Motor neuron (in vitro differentiated cells): ENCODE measurements at regions not wholly inside any gene's neighbourhood (a gene's known extent, or its start where the extent isn't known, plus 50 kb on each side); places are given as distances from the start of the nearest gene placed in this dataset.
A peak's percentile ranks its signal among the peaks of the same experiment; 100 is the strongest.
"Not testable (repeated sequence)": the region's sequence is repeated elsewhere in the genome, so short reads cannot be mapped to it uniquely, and the experiment has no call there.

ENCODE experiments used
- ATAC-seq, 8 experiments: fragments of 200-7000 bp; cut with Tn5 transposase; replicated peaks in 6 of 8; 2 replicates each; pipeline ENCODE4 v1.8.0; 2021; ENCODE audit warnings: mild to moderate bottlenecking in 8 of 8, moderate library complexity in 8 of 8
- H3K27ac ChIP-seq, 2 donors: fragments of 250-450 bp; sonication (Bioruptor Pico); 2 replicates each; pipeline ENCODE4 v1.9.0; 2021; ENCODE audit warnings: antibody characterized with exemption in 2 of 2, mild to moderate bottlenecking in 2 of 2, moderate library complexity in 1 of 2
- H3K4me1 ChIP-seq, 2 donors: fragments of 250-450 bp; sonication (Bioruptor Pico); replicated peaks in 1 of 2; 2 replicates each; pipeline ENCODE4 v1.6.1; 2021; ENCODE audit warnings: antibody characterized with exemption in 2 of 2, mild to moderate bottlenecking in 2 of 2, moderate library complexity in 1 of 2
- H3K4me3 ChIP-seq, 5 donors: fragments of 250-450 bp; sonication (Bioruptor Pico); 2 replicates each; pipeline ENCODE4 v1.9.0; 2021; ENCODE audit warnings: antibody characterized with exemption in 5 of 5, mild to moderate bottlenecking in 5 of 5, moderate library complexity in 4 of 5
- WGBS, 10 experiments: fragments of 450-650 bp; shearing (Covaris generic); methylation state at CpG; one replicate each; pipeline ENCODE4 v1.0.0; 2022; 5-methylcytosine and 5-hydroxymethylcytosine counted together
- in situ Hi-C, 9 experiments: fragments of 400-800 bp; cut with MboI; loops; one replicate each; pipeline ENCODE4 v1.15.0; 2021; ENCODE audit warnings: low sequenced_read_pairs in 9 of 9, low pct_unique_long_range_greater_than_20kb in 2 of 9; ENCODE audit not compliant: unreplicated experiment in 9 of 9

GRCh38 chr11:112706863-112707262 lies 254.4 kb upstream of the NCAM1 start:
- ATAC-seq: no peak
- H3K4me3 ChIP-seq: no peak overlapping the region
- no peak overlapping the region for H3K27ac ChIP-seq
- WGBS, 10 experiments: 100% methylated on average over 1 of the region's 1 CpG; no CpG with 5 or more reads in 6 of the 10 experiments
- in situ Hi-C loops: no loop called here
- H3K4me1 ChIP-seq: no peaks in the 10 kb centered on the region

- WGBS, 10 experiments: 60 to 100% (median 94%) methylated on average over 2 to 4 of the region's 4 CpGs; no CpG with 5 or more reads in 2 of the 10 experiments
- H3K4me1 ChIP-seq, in situ Hi-C loops, H3K4me3 ChIP-seq, H3K27ac ChIP-seq: not testable (repeated sequence)
- peak in 1 of 8 experiments; percentile 29 for ATAC-seq
These were observed 246.9 kb upstream of the NCAM1 start for GRCh38 chr11:112714340-112714739.

DNA sequence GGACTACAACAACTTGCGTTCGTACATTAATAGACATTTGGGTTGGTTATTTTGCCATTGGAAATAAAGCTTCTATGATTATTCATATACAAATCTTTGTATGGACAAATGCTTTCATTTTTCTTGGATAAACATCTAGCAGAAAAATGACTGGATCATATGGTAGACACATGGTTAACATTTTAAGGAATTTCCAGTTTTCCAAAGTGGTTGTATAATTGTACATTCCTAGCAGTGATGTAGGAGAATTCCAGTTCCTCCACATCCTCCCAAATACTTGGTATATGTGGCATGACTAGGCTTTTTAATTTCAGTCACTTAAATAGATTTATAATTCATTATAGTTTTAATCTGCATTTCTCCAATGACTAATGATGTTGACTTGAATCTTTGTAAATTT lies 246.2 kb upstream of the NCAM1 start:
- ATAC-seq: no peak
- Histone ChIP-seq H3K27ac (no peak overlapping the region), H3K4me1 (peaks cover 0 to 2% of the 10 kb centered on the region in 2 donors), H3K4me3 (no peak overlapping the region)
- WGBS, 10 experiments: 36 to 100% (median 95%) methylated on average over 1 to 2 of the region's 2 CpGs; no CpG with 5 or more reads in 3 of the 10 experiments
- in situ Hi-C loops: no loop called here

- H3K4me1 ChIP-seq: peaks cover 10 to 15% of the 10 kb centered on the region in 2 donors
- WGBS, 10 experiments: 0 to 50% (median 20%) methylated on average over 1 of the region's 1 CpG; no CpG with 5 or more reads in 6 of the 10 experiments
- no peak overlapping the region for H3K27ac ChIP-seq
- ATAC-seq: no peak
- in situ Hi-C loops: no loop called here
- H3K4me3 ChIP-seq: no peak overlapping the region
These were observed 242.7 kb upstream of the NCAM1 start for GRCh38 chr11:112718483-112718882.

GRCh38 chr11:112719736-112720525 lies 241.3 kb upstream of the NCAM1 start:
- 18 to 92% (median 80%) methylated on average over 1 to 10 of the region's 11 CpGs; no CpG with 5 or more reads in 1 of the 10 experiments for WGBS, 10 experiments
- ATAC-seq: no peak
- H3K27ac ChIP-seq: no peak overlapping the region
- in situ Hi-C loops: no loop called here
- H3K4me3 ChIP-seq: no peak overlapping the region
- H3K4me1 ChIP-seq: peaks cover 20 to 26% of the 10 kb centered on the region in 2 donors

DNA sequence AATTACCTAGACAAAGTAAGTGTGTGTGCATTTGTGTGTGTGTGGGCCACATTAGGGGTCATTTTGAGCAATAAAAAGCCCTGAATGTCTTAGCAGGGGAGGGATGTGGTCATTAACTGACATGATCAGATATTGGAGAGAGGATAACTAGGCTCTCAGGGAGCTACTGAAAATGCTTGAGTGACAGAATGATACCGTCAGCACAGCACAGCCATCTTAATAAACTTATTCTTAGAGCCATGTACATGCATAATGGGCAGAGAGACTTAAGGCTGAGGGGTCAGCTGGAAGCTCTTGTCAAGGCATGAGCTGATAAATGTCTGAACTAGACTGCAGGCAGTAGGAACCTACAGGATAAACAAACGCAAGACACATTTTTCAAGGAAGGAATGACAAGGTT lies 239.1 kb upstream of the NCAM1 start:
- Histone ChIP-seq H3K27ac (no peak overlapping the region), H3K4me1 (peaks cover 20 to 26% of the 10 kb centered on the region in 2 donors), H3K4me3 (no peak overlapping the region)
- in situ Hi-C loops: no loop called here
- 24 to 100% (median 59%) methylated on average over 1 to 2 of the region's 2 CpGs for WGBS, 10 experiments
- peak in 3 of 8 experiments; percentile 50 to 56 (median 54) for ATAC-seq

DNA sequence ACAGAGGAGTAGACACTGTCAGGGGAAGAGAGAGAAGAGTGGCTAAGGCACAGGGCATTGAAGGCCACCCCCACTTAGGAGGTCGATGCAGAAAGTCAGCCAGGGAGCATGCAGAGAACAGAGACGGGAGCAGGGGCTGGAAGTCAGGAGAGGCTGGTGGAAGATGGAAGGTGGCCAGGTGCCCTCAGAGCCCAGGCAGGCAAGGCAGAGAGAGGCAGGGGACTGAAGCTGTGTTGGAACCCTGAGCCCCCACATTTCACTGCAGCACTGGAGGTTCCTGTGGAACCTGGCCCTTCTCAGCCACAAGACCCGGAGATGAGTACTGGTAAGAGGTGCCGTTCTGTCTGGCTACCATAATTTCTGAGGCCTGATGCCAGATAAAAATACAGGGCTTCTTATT lies 238.3 kb upstream of the NCAM1 start:
- WGBS, 10 experiments: 0 to 100% (median 88%) methylated on average over 1 to 3 of the region's 4 CpGs; no CpG with 5 or more reads in 6 of the 10 experiments
- Histone ChIP-seq H3K4me1 (peaks cover 20 to 26% of the 10 kb centered on the region in 2 donors), H3K27ac (no peak overlapping the region), H3K4me3 (no peak overlapping the region)
- in situ Hi-C loops: no loop called here
- ATAC-seq: no peak

GRCh38 chr11:112723676-112724495 lies 237.3 kb upstream of the NCAM1 start:
- peak in 5 of 8 experiments; percentile 60 to 81 (median 65) for ATAC-seq
- peak overlapping the region in 1 of 2 donors; percentile 56 for H3K27ac ChIP-seq
- peaks cover 20 to 26% of the 10 kb centered on the region in 2 donors for H3K4me1 ChIP-seq
- WGBS, 10 experiments: 60 to 100% (median 78%) methylated on average over 1 to 6 of the region's 13 CpGs; no CpG with 5 or more reads in 5 of the 10 experiments
- H3K4me3 ChIP-seq: no peak overlapping the region
- in situ Hi-C loops: no loop called here

GRCh38 chr11:112724496-112724790 lies 236.8 kb upstream of the NCAM1 start:
- in situ Hi-C loops: no loop called here
- no peak overlapping the region for H3K27ac ChIP-seq
- peaks cover 20 to 26% of the 10 kb centered on the region in 2 donors for H3K4me1 ChIP-seq
- H3K4me3 ChIP-seq: no peak overlapping the region
- WGBS, 10 experiments: 80% methylated on average over 1 of the region's 4 CpGs; no CpG with 5 or more reads in 9 of the 10 experiments
- ATAC-seq: no peak

- Histone ChIP-seq H3K4me3 (no peak overlapping the region), H3K27ac (no peak overlapping the region), H3K4me1 (peaks cover 20 to 26% of the 10 kb centered on the region in 2 donors)
- 0 to 83% methylated on average over 1 to 2 of the region's 3 CpGs; no CpG with 5 or more reads in 8 of the 10 experiments for WGBS, 10 experiments
- in situ Hi-C loops: no loop called here
- ATAC-seq: no peak
These were observed 235.6 kb upstream of the NCAM1 start for GRCh38 chr11:112725636-112726035.

GRCh38 chr11:112727341-112727841 lies 233.8 kb upstream of the NCAM1 start:
- Histone ChIP-seq H3K4me1 (peaks cover 14 to 18% of the 10 kb centered on the region in 2 donors), H3K27ac (no peak overlapping the region), H3K4me3 (no peak overlapping the region)
- in situ Hi-C loops: no loop called here
- 0 to 100% (median 67%) methylated on average over 1 to 3 of the region's 3 CpGs; no CpG with 5 or more reads in 3 of the 10 experiments for WGBS, 10 experiments
- peak in 2 of 8 experiments; percentile 32 to 58 for ATAC-seq

DNA sequence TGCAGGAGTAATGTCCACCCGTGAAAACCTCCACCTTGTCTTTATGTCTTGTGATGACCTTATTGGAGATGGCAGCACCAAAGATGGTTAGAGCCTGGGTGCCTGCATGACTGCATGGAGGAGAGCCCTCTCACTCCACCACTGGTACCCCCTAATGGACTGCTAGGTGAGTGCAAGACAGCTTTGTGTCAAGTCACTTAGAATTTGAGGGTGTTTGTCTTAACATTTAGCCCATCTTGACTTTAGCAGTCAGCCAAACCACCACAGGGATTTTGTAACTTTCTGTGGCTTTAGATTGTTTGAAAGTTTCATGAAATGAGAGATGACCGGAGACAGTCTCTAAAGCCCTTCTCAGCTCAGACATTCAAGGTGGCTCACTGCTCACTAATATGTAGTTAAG lies 232.9 kb upstream of the NCAM1 start:
- Histone ChIP-seq H3K27ac (no peak overlapping the region), H3K4me1 (peaks cover 12 to 13% of the 10 kb centered on the region in 2 donors), H3K4me3 (no peak overlapping the region)
- no peak for ATAC-seq
- in situ Hi-C loops: no loop called here
- WGBS, 10 experiments: 14 to 100% (median 46%) methylated on average over 1 to 2 of the region's 2 CpGs; no CpG with 5 or more reads in 3 of the 10 experiments

DNA sequence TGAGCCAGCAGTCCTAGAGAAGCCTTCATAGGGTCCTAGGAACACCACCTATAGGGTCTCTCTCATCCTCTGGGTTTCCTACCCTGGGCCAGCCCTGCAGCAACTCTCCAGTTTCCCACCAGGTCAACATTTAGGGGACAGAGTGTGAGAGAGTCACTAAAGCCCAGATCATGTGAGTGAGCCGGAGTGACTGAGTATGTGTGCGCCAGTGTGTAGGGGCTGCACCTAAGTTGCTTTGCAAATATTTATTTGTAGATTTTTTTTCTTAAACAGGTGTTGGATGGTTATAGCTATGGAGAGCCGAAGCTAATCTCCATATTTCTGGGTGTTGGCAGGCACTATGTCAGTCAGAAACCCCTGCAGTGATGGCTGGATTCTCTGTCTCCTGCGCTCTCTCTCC lies 232.5 kb upstream of the NCAM1 start:
- Histone ChIP-seq H3K4me3 (no peak overlapping the region), H3K27ac (no peak overlapping the region), H3K4me1 (peaks cover 7 to 9% of the 10 kb centered on the region in 2 donors)
- in situ Hi-C loops: no loop called here
- WGBS, 10 experiments: 0 to 100% (median 86%) methylated on average over 1 to 3 of the region's 4 CpGs; no CpG with 5 or more reads in 3 of the 10 experiments
- no peak for ATAC-seq
